ENCODE measurements at regions not wholly inside any gene's neighbourhood (a gene's known extent, or its start where the extent isn't known, plus 50 kb on each side); places are given as distances from the start of the nearest gene placed in this dataset.

DNA sequence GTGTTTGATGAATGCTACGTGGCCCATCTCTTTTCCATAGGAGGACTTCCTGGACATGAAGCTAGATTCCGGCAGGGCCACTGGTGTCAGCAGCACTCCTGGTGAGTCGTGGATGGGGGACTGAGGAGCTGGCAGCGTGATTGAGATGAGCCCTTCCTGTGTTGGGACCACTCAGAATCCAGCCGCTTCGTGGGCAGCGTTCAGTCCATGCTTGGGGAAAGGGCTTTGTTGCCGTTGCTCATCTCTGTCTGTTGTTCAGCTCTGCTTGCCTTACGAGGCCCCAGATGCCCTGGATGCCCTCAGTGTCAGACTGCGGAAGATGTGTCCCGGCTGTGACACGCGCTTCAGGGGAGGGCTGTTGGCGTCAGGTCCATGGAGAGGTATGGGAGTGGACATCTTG, 127.1 kb upstream of the RTL1 start:
- Mint-ChIP-seq H3K9me3 (ENCODE audit: low read depth) (no peaks in the 10 kb centered on the region), H3K27me3 (no peaks in the 10 kb centered on the region), H3K36me3 (ENCODE audit: insufficient read depth) (peaks cover 7% of the 10 kb centered on the region), H3K27ac (no peak overlapping the region), H3K4me1 (ENCODE audit: low read depth) (no peaks in the 10 kb centered on the region), H3K4me3 (ENCODE audit: low read depth) (no peak overlapping the region)
- no peak for DNase-seq (ENCODE audit: low spot score, unreplicated experiment)
- TF ChIP-seq, protein P1, sequence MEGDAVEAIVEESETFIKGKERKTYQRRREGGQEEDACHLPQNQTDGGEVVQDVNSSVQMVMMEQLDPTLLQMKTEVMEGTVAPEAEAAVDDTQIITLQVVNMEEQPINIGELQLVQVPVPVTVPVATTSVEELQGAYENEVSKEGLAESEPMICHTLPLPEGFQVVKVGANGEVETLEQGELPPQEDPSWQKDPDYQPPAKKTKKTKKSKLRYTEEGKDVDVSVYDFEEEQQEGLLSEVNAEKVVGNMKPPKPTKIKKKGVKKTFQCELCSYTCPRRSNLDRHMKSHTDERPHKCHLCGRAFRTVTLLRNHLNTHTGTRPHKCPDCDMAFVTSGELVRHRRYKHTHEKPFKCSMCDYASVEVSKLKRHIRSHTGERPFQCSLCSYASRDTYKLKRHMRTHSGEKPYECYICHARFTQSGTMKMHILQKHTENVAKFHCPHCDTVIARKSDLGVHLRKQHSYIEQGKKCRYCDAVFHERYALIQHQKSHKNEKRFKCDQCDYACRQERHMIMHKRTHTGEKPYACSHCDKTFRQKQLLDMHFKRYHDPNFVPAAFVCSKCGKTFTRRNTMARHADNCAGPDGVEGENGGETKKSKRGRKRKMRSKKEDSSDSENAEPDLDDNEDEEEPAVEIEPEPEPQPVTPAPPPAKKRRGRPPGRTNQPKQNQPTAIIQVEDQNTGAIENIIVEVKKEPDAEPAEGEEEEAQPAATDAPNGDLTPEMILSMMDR (IDR thresholded peaks at IDR 0.05; ENCODE audit: unreplicated experiment), result no peak

DNA sequence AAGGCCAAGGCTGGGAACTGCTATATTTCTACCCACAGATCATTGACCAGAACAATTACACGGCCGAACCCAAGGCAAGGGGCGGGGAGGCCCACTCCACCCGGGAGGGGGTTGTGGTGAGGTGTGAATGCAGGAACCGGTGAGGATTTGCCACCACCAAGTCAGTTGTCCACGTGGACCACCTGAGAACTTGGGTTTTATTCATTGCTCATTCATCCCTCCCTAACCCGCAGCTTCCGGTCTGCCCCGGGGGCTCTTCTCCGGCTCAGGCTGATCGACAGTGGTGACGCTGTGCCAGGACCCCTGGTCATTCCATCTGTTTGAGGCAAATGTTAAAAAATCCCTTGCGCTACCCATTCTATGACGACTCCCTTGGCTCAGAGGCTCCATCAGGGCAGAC, 127.7 kb upstream of the RTL1 start:
- no peak overlapping the region for H3K27ac Mint-ChIP-seq
- TF ChIP-seq, protein P1 (IDR thresholded peaks at IDR 0.05; ENCODE audit: unreplicated experiment), result no peak
- no peaks in the 10 kb centered on the region for H3K4me1 Mint-ChIP-seq (ENCODE audit: low read depth)
- no peaks in the 10 kb centered on the region for H3K27me3 Mint-ChIP-seq
- DNase-seq (ENCODE audit: low spot score, unreplicated experiment), result no peak
- H3K36me3 Mint-ChIP-seq (ENCODE audit: insufficient read depth), result peaks cover 8% of the 10 kb centered on the region
- no peak overlapping the region for H3K4me3 Mint-ChIP-seq (ENCODE audit: low read depth)
- H3K9me3 Mint-ChIP-seq (ENCODE audit: low read depth), result no peaks in the 10 kb centered on the region

DNA sequence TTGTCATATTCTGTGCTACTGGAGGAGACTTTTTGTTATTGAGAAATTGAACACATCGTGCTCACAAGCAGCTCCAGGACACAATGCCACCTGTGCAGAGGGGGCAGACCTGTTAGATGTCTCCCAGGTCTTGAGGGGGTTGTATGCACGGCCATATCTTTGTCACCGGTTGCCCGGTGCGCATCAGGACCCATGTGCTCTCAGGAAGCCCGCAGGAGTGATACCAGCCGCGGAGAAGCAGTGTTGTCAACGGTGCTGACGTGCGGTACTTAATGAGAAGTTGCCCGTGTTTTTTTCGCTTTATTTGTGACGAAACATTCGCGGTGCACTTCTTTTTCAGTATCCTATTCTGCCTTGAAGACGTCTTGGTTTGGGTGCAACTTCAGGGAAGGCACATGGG, 128.2 kb upstream of the RTL1 start:
- Mint-ChIP-seq H3K4me3 (ENCODE audit: low read depth) (no peak overlapping the region), H3K4me1 (ENCODE audit: low read depth) (no peaks in the 10 kb centered on the region), H3K27me3 (no peaks in the 10 kb centered on the region), H3K27ac (no peak overlapping the region), H3K36me3 (ENCODE audit: insufficient read depth) (peaks cover 7% of the 10 kb centered on the region), H3K9me3 (ENCODE audit: low read depth) (no peaks in the 10 kb centered on the region)
- TF ChIP-seq, protein P1 (IDR thresholded peaks at IDR 0.05; ENCODE audit: unreplicated experiment), result no peak
- DNase-seq (ENCODE audit: low spot score, unreplicated experiment), result no peak

DNA sequence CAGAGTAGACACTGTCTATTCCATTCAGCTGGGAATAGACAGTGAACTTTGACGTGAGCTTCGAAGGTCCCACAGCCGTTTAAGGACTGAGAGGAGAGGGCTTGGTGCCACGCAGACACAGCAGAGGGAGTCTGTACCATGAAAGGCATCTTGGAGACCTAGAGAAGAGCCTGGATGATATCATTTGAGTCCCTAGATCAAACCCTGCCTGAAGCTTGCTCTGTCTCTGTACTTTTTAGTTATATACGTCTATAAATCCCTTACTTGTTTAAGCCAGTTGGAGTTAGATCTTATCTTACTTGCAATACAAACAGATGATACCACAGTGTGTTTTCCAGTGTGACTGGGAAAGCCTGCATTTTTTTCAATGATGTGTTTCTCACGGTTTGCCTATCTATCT, 128.9 kb upstream of the RTL1 start:
- DNase-seq (ENCODE audit: low spot score, unreplicated experiment), result no peak
- TF ChIP-seq, protein P1 (IDR thresholded peaks at IDR 0.05; ENCODE audit: unreplicated experiment), result no peak
- Mint-ChIP-seq H3K4me1 (ENCODE audit: low read depth) (no peaks in the 10 kb centered on the region), H3K9me3 (ENCODE audit: low read depth) (no peaks in the 10 kb centered on the region), H3K27me3 (no peaks in the 10 kb centered on the region), H3K36me3 (ENCODE audit: insufficient read depth) (peaks cover 9% of the 10 kb centered on the region), H3K4me3 (ENCODE audit: low read depth) (no peak overlapping the region), H3K27ac (no peak overlapping the region)

DNA sequence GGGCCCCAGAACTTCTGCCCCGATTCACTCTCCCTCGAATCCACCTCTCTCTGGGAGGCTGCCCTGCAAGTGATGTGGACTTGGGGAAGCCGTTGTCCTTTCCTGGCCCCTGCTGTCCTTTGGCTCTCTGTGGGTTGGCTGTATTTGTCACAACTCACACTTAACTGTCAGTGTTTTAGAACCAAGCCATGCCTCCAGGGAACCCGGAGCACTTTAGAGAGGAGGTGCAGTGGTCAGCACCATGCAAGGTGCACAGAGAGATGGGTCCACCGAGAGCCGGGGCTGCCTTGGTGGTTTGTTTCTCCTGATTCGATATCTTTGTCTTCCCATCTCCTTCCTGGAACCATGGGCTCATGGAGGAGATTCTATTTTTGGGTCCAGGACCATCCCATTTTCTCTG, 129.5 kb upstream of the RTL1 start:
- Mint-ChIP-seq H3K9me3 (ENCODE audit: low read depth) (no peaks in the 10 kb centered on the region), H3K36me3 (ENCODE audit: insufficient read depth) (peaks cover 11% of the 10 kb centered on the region), H3K27me3 (no peaks in the 10 kb centered on the region), H3K27ac (no peak overlapping the region), H3K4me1 (ENCODE audit: low read depth) (no peaks in the 10 kb centered on the region), H3K4me3 (ENCODE audit: low read depth) (no peak overlapping the region)
- TF ChIP-seq, protein P1 (IDR thresholded peaks at IDR 0.05; ENCODE audit: unreplicated experiment), result no peak
- DNase-seq (ENCODE audit: low spot score, unreplicated experiment), result no peak

All from progenitor cell of endocrine pancreas (in vitro differentiated cells).